ENCODE measurements at regions not wholly inside any gene's neighbourhood (a gene's known extent, or its start where the extent isn't known, plus 50 kb on each side); places are given as distances from the start of the nearest gene placed in this dataset.

GRCh38 chr21:24716281-24716918 lies 890.9 kb downstream of the MRPL39 start:
- H3K4me3 ChIP-seq (ENCODE audit: control insufficient read depth, low read depth, low read length): no peak overlapping the region
- no peak for DNase-seq (ENCODE audit: low read depth)
- TF ChIP-seq CTCF (IDR thresholded peaks at IDR 0.05; ENCODE audit: control insufficient read depth, insufficient read depth, low read depth, low read length, missing control alignments): no peak

GRCh38 chr21:24714646-24715200 lies 892.6 kb downstream of the MRPL39 start:
- no peak overlapping the region for H3K4me3 ChIP-seq (ENCODE audit: control insufficient read depth, low read depth, low read length)
- no peak for DNase-seq (ENCODE audit: low read depth)
- TF ChIP-seq CTCF (IDR thresholded peaks at IDR 0.05; ENCODE audit: control insufficient read depth, insufficient read depth, low read depth, low read length, missing control alignments): no peak

- H3K4me3 ChIP-seq (ENCODE audit: control insufficient read depth, low read depth, low read length): no peak overlapping the region
- no peak for DNase-seq (ENCODE audit: low read depth)
- TF ChIP-seq CTCF (IDR thresholded peaks at IDR 0.05; ENCODE audit: control insufficient read depth, insufficient read depth, low read depth, low read length, missing control alignments): no peak
Measured at GRCh38 chr21:24705201-24705600, 902.1 kb downstream of the MRPL39 start.

- no peak for TF ChIP-seq CTCF (IDR thresholded peaks at IDR 0.05; ENCODE audit: control insufficient read depth, insufficient read depth, low read depth, low read length, missing control alignments)
- H3K4me3 ChIP-seq (ENCODE audit: control insufficient read depth, low read depth, low read length): no peak overlapping the region
- DNase-seq (ENCODE audit: low read depth): no peak
Measured at GRCh38 chr21:24693779-24694178, 913.5 kb downstream of the MRPL39 start.

- DNase-seq (ENCODE audit: low read depth): no peak
- TF ChIP-seq CTCF (IDR thresholded peaks at IDR 0.05; ENCODE audit: control insufficient read depth, insufficient read depth, low read depth, low read length, missing control alignments): no peak
- no peak overlapping the region for H3K4me3 ChIP-seq (ENCODE audit: control insufficient read depth, low read depth, low read length)
Measured at GRCh38 chr21:24681456-24681855, 925.8 kb downstream of the MRPL39 start.

- no peak for TF ChIP-seq CTCF (IDR thresholded peaks at IDR 0.05; ENCODE audit: control insufficient read depth, insufficient read depth, low read depth, low read length, missing control alignments)
- DNase-seq (ENCODE audit: low read depth): no peak
- no peak overlapping the region for H3K4me3 ChIP-seq (ENCODE audit: control insufficient read depth, low read depth, low read length)
Measured at GRCh38 chr21:24671901-24672300, 935.4 kb downstream of the MRPL39 start.

Data from AG09309 (cell line).